ENCODE measurements at regions not wholly inside any gene's neighbourhood (a gene's known extent, or its start where the extent isn't known, plus 50 kb on each side); places are given as distances from the start of the nearest gene placed in this dataset.

- intact Hi-C loops (cut with DNase I, micrococcal nuclease) = no loop called here
- POLR2A ChIA-PET = no interaction called here
These were observed 88.5 kb upstream of the HNF1B start for GRCh38 chr17:37833237-37833859.

GRCh38 chr17:37831986-37832385 is 87.1 kb upstream of the HNF1B start:
- ATAC-seq (ENCODE audit: poor library complexity) (no peak), DNase-seq (no peak)
- H3K9me3 ChIP-seq (ENCODE audit: control insufficient read depth in 1 of 2, insufficient read depth in 1 of 2, low read length in 2 of 2) = no peaks in the 10 kb centered on the region
- Mint-ChIP-seq H3K4me1 (ENCODE audit: low read depth) (no peaks in the 10 kb centered on the region), H3K4me3 (no peak overlapping the region), H3K36me3 (ENCODE audit: low read depth) (no peaks in the 10 kb centered on the region), H3K27me3 (peaks cover 28% of the 10 kb centered on the region), H3K27ac (no peak overlapping the region), H3K9me3 (no peaks in the 10 kb centered on the region)
- TF ChIP-seq CTCF (IDR thresholded peaks at IDR 0.05) = no peak
- peaks cover 0 to 2% of the 10 kb centered on the region in 2 experiments for H3K27me3 ChIP-seq (ENCODE audit: control insufficient read depth in 1 of 2, insufficient read depth in 2 of 2, low read length in 2 of 2)
- H3K4me1 ChIP-seq (ENCODE audit: insufficient read depth, low read length) = peaks cover 4% of the 10 kb centered on the region
- H3K27ac ChIP-seq (ENCODE audit: low read depth in 1 of 2, low read length in 2 of 2) = no peak overlapping the region
- H3K4me3 ChIP-seq (ENCODE audit: low read length) = no peak overlapping the region
- ChIA-PET CTCF (no interaction called here), POLR2A (no interaction called here)
- intact Hi-C loops (cut with DNase I, micrococcal nuclease) = no loop called here
- no peaks in the 10 kb centered on the region for H3K36me3 ChIP-seq (ENCODE audit: insufficient read depth, low read length)

More at GRCh38 chr17:37833237-37833859, 88.5 kb upstream of the HNF1B start:
- peak in 2 of 14 experiments; percentile 21 to 46 for DNase-seq
- Histone ChIP-seq H3K36me3 (ENCODE audit: insufficient read depth, low read length) (no peaks in the 10 kb centered on the region), H3K27ac (ENCODE audit: low read depth in 1 of 2, low read length in 2 of 2) (no peak overlapping the region), H3K27me3 (ENCODE audit: control insufficient read depth in 1 of 2, insufficient read depth in 2 of 2, low read length in 2 of 2) (peaks cover 0 to 2% of the 10 kb centered on the region in 2 experiments), H3K9me3 (ENCODE audit: control insufficient read depth in 1 of 2, insufficient read depth in 1 of 2, low read length in 2 of 2) (no peaks in the 10 kb centered on the region), H3K4me3 (ENCODE audit: low read length) (no peak overlapping the region), H3K4me1 (ENCODE audit: insufficient read depth, low read length) (peaks cover 4% of the 10 kb centered on the region)
- Mint-ChIP-seq H3K4me1 (ENCODE audit: low read depth) (no peaks in the 10 kb centered on the region), H3K4me3 (no peak overlapping the region), H3K27ac (no peak overlapping the region), H3K36me3 (ENCODE audit: low read depth) (no peaks in the 10 kb centered on the region), H3K27me3 (peaks cover 23% of the 10 kb centered on the region), H3K9me3 (no peaks in the 10 kb centered on the region)
- ATAC-seq (ENCODE audit: poor library complexity) = no peak
- CTCF ChIA-PET = no interaction called here
- no peak for TF ChIP-seq CTCF (IDR thresholded peaks at IDR 0.05)

DNA sequence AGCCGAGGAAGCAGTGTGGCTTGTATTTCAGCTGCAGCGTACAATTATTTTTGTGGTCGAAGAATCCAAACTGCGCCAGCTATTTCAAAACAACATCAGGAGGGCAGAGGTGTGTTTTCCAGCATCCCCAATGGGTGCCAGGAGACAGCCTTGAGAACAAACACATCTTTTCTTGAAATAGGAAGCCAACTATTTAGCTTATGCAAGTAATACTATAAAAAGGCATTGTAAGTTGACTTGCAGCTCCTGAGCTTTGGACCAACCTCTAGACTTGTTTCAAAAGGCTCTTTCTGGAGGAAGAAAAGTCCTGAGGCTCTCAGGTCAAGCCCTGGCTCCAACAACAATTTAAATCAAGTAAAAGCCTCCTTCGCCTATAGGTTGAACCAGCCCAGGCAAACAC is 86.6 kb upstream of the HNF1B start:
- H3K27me3 ChIP-seq (ENCODE audit: control insufficient read depth in 1 of 2, insufficient read depth in 2 of 2, low read length in 2 of 2) = peaks cover 0 to 2% of the 10 kb centered on the region in 2 experiments
- H3K9me3 Mint-ChIP-seq = no peaks in the 10 kb centered on the region
- CTCF ChIA-PET = no interaction called here
- intact Hi-C loops (cut with DNase I, micrococcal nuclease) = no loop called here
- H3K4me3 ChIP-seq (ENCODE audit: low read length) = no peak overlapping the region
- no peaks in the 10 kb centered on the region for H3K4me1 Mint-ChIP-seq (ENCODE audit: low read depth)
- peaks cover 4% of the 10 kb centered on the region for H3K4me1 ChIP-seq (ENCODE audit: insufficient read depth, low read length)
- H3K27ac ChIP-seq (ENCODE audit: low read depth in 1 of 2, low read length in 2 of 2) = no peak overlapping the region
- peaks cover 28% of the 10 kb centered on the region for H3K27me3 Mint-ChIP-seq
- ATAC-seq (ENCODE audit: poor library complexity) (no peak), DNase-seq (no peak)
- no peak overlapping the region for H3K27ac Mint-ChIP-seq
- H3K36me3 ChIP-seq (ENCODE audit: insufficient read depth, low read length) = no peaks in the 10 kb centered on the region
- no peak overlapping the region for H3K4me3 Mint-ChIP-seq
- no peaks in the 10 kb centered on the region for H3K36me3 Mint-ChIP-seq (ENCODE audit: low read depth)
- POLR2A ChIA-PET = no interaction called here
- no peaks in the 10 kb centered on the region for H3K9me3 ChIP-seq (ENCODE audit: control insufficient read depth in 1 of 2, insufficient read depth in 1 of 2, low read length in 2 of 2)
- TF ChIP-seq CTCF (IDR thresholded peaks at IDR 0.05) = no peak
